NCI-H748 treated with DMSO at 0.1 percent for 48 hours (cell line): ENCODE measurements at regions not wholly inside any gene's neighbourhood (a gene's known extent, or its start where the extent isn't known, plus 50 kb on each side); places are given as distances from the start of the nearest gene placed in this dataset.

Experiments
- DNase-seq: peaks from one replicate; lab custom pipeline; 2025; lab: John Stamatoyannopoulos, UW

DNA sequence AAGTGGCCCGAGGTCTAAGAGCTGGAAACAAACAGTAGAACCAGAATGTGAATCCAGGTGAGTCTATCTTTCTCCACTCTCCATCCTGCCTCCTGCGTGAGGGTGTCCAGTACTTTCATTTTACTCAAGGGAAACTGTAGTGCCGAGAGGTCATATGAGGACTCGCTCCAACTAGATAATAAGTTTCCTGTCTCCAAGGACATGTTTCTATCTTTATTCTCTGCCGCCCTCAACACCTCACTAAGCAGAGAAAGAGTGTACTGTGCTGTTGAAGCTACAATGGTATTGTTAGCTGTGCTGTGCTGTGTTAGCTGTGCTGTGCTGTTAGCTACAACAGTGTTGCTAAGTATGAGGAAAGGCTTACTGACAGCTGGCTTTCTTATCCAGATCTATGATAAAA, 137.9 kb upstream of the COL8A1 start:
- no peak for DNase-seq

DNA sequence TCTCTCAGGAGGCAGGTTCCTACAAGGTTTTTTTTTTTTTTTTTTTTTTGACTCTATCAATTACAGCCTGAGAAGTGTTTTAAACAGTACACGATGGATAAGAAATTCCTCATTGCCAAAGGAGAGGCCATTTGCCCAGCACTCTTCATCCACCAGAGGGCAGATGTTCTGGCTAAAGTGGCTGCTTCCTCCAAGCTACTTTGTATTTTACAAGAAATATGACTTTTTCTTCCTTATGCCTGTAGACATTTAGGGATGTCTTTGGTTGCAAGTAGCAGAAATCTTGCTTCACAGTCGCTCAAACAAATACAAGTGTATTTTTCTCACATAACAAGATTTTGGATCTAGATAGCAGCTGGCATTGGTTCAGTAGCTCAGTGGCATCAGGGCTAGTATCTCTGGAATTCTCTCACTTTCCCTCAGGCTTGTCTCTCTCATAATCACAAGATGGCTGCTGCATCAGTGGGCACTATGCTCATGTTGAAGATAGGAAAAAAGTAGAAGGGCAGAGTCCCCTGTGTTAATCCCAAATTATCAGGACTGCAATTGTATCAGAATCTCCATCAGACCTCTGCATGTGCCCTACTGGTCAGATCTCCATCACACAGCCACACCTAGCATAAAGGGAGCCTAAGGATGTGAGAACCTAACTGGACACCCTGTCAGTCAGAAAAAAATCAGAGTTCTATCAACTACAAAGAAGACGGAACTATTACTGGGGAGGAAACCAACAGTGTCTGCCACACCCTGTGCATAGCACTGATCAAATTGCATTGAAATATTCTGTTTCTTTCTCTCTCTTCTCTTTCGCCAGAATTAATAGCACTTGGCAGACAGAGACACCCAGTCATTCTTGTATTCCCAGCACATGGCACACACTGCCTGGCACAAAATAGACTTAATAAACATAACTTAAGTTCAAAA, 138.9 kb upstream of the COL8A1 start:
- no peak for DNase-seq

GRCh38 chr3:99498550-99499234, 139.7 kb upstream of the COL8A1 start:
- DNase-seq = no peak

DNA sequence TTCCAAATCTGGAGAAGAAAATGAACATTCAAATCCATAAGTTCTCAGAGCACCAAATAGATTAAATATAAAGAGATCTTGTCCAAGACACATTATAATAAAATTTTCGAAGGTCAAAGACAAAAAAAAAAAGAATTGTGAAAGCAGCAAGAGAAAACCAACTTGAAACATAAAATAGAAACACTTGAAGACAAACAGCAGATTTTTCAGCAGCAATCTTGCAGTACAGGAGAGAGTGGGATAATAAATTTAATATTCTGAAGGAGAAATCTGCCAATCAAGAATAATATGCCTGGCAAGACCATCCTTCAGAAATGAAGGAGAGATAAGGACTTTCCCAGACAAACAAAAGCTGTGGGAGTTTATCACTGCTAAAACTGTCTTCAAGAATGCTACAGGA, 150.5 kb upstream of the COL8A1 start:
- no peak for DNase-seq

- DNase-seq = no peak
Measured at GRCh38 chr3:99485286-99485685, 153.1 kb upstream of the COL8A1 start.

DNA sequence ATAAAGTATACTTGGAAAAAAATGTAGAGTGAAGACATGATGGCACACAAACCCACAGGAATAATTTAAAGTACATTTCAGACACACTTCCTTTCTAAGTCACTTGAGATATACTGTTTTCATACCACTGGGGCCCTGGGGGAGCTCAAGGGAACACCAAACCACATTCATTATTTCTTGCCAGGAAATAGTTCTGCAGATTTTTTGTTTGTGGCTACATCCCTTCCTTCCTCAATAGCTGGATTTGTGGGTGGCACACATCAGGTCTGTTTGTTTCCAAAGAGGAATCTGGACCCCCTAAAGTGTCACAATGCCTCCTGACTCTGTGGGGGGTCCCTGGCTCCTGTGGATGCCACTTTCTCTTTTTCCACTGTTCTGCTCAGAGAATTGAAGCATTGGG, 153.5 kb upstream of the COL8A1 start:
- no peak for DNase-seq

GRCh38 chr3:99483841-99484240, 154.6 kb upstream of the COL8A1 start:
- DNase-seq = no peak

- no peak for DNase-seq
Measured at GRCh38 chr3:99482191-99482590, 156.2 kb upstream of the COL8A1 start.

DNA sequence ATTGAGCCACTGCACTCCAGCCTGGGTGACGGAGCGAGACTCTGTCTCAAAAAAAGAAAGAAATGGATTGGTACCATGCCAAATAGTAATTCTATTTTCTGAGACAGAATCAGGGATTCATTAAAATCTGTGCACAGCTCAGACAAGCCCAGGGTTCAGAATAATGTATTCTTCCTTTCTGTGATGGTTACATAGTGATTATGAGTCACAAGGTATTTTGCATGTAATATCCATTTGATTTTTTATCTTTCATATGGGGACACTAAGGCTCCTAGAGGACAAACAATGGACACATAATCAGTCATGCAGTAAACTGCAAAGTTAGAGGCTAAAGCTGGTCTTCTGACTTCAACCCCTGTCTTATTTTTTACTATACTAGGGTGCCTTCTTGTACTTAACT, 156.8 kb upstream of the COL8A1 start:
- no peak for DNase-seq

DNA sequence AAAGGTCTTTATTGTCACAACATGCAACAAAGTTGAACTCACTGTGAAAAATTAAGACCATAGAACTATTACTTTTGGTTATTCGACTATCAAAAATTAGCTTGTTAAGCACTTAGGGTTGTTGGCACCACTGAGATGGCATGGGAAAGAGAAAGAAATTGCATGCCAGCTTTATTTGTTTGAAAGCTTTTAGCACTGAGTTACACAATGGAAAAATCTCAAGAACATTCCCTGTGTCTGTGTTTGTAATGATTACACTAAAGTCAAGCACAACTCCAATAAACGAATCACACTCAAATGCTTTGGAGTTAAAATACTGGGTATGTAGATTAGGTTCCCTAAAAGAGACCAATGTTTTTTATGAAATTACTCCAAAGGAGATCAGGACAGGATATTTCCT, 158.6 kb upstream of the COL8A1 start:
- DNase-seq = no peak

DNA sequence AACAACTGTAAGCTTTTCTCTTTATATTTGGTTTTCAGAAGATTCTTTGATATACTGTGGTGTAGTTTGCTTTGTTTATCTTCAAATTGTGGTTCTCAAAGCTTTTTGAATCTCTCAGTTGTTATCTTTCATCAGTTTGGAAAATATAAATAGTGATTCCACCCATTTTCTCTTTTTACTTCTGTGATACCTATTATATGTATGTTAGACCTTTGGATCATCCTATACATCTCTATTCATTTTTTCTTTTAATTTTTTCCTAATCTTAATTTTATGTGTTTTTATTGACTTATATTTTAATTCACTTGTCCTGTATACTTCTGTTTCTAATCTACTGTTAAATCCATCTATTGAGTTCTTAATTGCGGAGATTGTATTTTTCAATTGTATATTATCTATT, 160.7 kb upstream of the COL8A1 start:
- no peak for DNase-seq

- no peak for DNase-seq
Measured at GRCh38 chr3:99475229-99475628, 163.2 kb upstream of the COL8A1 start.

- DNase-seq = no peak
Measured at GRCh38 chr3:99474776-99475175, 163.6 kb upstream of the COL8A1 start.

- DNase-seq = no peak
Measured at GRCh38 chr3:99473321-99473751, 165.1 kb upstream of the COL8A1 start.

DNA sequence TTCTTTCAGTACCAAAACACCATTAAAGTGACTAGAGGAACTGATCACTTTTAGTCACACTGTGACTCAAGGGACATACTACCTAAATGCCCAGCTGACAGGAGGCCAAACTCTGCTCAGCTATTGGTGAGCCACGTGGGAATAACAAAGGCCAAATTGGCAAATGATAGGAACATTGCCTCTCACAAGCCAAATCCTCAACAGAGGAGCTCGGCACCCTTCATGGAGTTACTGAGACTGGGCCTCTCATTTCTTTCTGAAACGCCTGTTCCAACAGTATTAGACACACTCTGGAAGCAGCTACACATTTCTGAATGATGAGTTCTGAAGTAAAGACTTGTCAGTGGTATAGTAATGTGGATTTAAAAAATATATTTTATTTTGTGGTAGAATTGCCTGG, 166.0 kb upstream of the COL8A1 start:
- DNase-seq = no peak

GRCh38 chr3:99471353-99472323, 166.8 kb upstream of the COL8A1 start:
- no peak for DNase-seq

DNA sequence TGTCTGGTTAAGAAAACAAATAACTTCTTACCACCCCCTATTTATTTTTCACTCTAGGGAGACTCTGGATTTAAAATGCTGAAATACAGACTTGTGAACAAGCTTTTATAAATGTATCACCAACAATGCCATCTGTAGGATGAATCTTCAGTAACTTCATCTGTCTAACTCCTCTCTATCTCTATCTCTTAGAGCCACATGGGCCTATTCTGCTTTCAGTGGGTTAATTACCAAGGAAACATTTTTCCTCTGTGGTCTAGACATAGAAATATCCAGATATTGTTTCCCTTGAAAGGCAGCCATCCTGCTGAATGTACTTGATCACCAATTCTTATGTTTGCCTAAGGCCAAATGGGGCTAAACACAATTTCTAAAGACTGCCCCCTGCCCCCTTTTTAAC, 167.6 kb upstream of the COL8A1 start:
- DNase-seq = no peak

GRCh38 chr3:99468918-99469317, 169.5 kb upstream of the COL8A1 start:
- DNase-seq = no peak

GRCh38 chr3:99467420-99467819, 171.0 kb upstream of the COL8A1 start:
- DNase-seq = no peak

DNA sequence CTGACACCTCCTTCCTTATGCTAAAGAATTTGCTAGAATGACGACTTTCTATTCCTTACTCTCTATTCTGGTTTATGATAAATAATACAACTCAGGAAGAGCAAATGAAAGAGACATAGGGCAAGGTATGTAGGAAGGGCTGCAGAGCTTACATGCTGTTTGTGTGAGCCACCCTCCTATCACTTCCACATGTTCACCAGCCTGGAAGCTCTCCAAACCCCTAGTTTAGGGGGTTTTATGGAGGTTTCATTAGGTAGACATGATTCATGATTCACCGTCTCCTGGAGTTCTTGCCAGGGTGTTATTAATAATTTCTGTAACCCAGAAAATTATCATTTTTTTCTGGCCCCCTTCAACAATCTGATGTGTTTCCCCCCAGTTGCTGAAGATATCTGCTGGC, 172.1 kb upstream of the COL8A1 start:
- no peak for DNase-seq

GRCh38 chr3:99458013-99458412, 180.4 kb upstream of the COL8A1 start:
- DNase-seq = no peak

- no peak for DNase-seq
Measured at GRCh38 chr3:99442599-99442998, 195.8 kb upstream of the COL8A1 start.
